ENCODE measurements at regions not wholly inside any gene's neighbourhood (a gene's known extent, or its start where the extent isn't known, plus 50 kb on each side); places are given as distances from the start of the nearest gene placed in this dataset.

GRCh38 chr1:82810601-82811000 lies 1009.9 kb downstream of the ADGRL2 start:
- dilution Hi-C loops (cut with HindIII; ENCODE audit: low sequenced_read_pairs, unreplicated experiment) = no loop called here
- H2BK15ac ChIP-seq (ENCODE audit: low read depth, low read length) = no peak overlapping the region
- no peak overlapping the region for H2AK9ac ChIP-seq (replicated peaks; ENCODE audit: low read depth, low read length, poor library complexity)

More at GRCh38 chr1:82810601-82811000, 1009.9 kb downstream of the ADGRL2 start:
- H2BK20ac ChIP-seq (ENCODE audit: low read depth, low read length) = no peak overlapping the region
- H2BK120ac ChIP-seq (ENCODE audit: low read depth, low read length) = no peak overlapping the region
- H3K9ac ChIP-seq (ENCODE audit: low read depth, low read length) = no peak overlapping the region
- no peaks in the 10 kb centered on the region for H3K79me1 ChIP-seq (ENCODE audit: low read depth in 1 of 2, low read length in 2 of 2)
- in situ Hi-C loops (cut with MboI; ENCODE audit: low sequenced_read_pairs) (no loop called here), intact Hi-C loops (cut with micrococcal nuclease) (no loop called here)
- no CpG with 5 or more reads among the region's 3 CpGs for WGBS, 2 experiments (ENCODE audit: extremely low coverage in 2 of 2, insufficient read length in 1 of 2)
- CTCF ChIA-PET = no interaction called here
- H3K23ac ChIP-seq (ENCODE audit: low read depth, low read length) = no peak overlapping the region
- no peak overlapping the region for H3K56ac ChIP-seq (ENCODE audit: extremely low read depth, insufficient read depth, low read length)
- no peak overlapping the region for H4K91ac ChIP-seq (ENCODE audit: insufficient read depth, low read depth, low read length)
- peaks cover 2% of the 10 kb centered on the region; the same call in 1 of the 2 replicates for H3K9me3 ChIP-seq (ENCODE audit: control insufficient read depth, insufficient read depth, low read length)
- no peak overlapping the region for H2AK5ac ChIP-seq (ENCODE audit: low read depth, low read length)
- no peaks in the 10 kb centered on the region for H3K4me1 ChIP-seq (ENCODE audit: control insufficient read depth, insufficient read depth, low read length)
- POLR2A ChIA-PET (ENCODE audit: unreplicated experiment) = no interaction called here
- H3K9me1 ChIP-seq (ENCODE audit: insufficient read depth, low read length) = no peaks in the 10 kb centered on the region
- no peak overlapping the region for H2BK5ac ChIP-seq (ENCODE audit: low read depth, low read length, poor library complexity, severe bottlenecking)
- no peaks in the 10 kb centered on the region for H3K27me3 ChIP-seq (ENCODE audit: control insufficient read depth, insufficient read depth, low read length)
- BruUV-seq (replicated peaks) = no TSS peak
- H3K4me3 ChIP-seq (ENCODE audit: insufficient read depth, low read depth, low read length) = no peak overlapping the region
- no peaks in the 10 kb centered on the region for H4K20me1 ChIP-seq (ENCODE audit: insufficient read depth, low read length)
- no peak overlapping the region for H3K4me2 ChIP-seq (ENCODE audit: low read depth, low read length)
- no peak overlapping the region for H2AFZ ChIP-seq (replicated peaks; ENCODE audit: low read length, poor library complexity)
- H3K4ac ChIP-seq (ENCODE audit: low read depth, low read length) = no peak overlapping the region
- H3K14ac ChIP-seq (replicated peaks; ENCODE audit: low read depth, low read length) = no peak overlapping the region
- H3K36me3 ChIP-seq (ENCODE audit: control insufficient read depth, insufficient read depth, low read length) = no peaks in the 10 kb centered on the region
- H4K5ac ChIP-seq (ENCODE audit: low read depth, low read length) = no peak overlapping the region
- no peak overlapping the region for H3K27ac ChIP-seq (ENCODE audit: insufficient read depth, low read length)
- H4K8ac ChIP-seq (ENCODE audit: low read depth in 2 of 2, low read length in 2 of 2) = no peak overlapping the region
- H3K18ac ChIP-seq (ENCODE audit: low read depth, low read length) = no peak overlapping the region
- DNase-seq = no peak
- no peak for TF ChIP-seq CTCF (conservative IDR thresholded peaks at IDR 0.05; ENCODE audit: low read depth, low read length)
- no peak for ATAC-seq (ENCODE audit: low read depth)
